GM19351 (cell line): ENCODE measurements at regions not wholly inside any gene's neighbourhood (a gene's known extent, or its start where the extent isn't known, plus 50 kb on each side); places are given as distances from the start of the nearest gene placed in this dataset.

ENCODE experiments used
- ATAC-seq: cut with Tn5 transposase; IDR thresholded peaks from one replicate; pipeline ENCODE4 v1.9.1; 2021; ENCODE audit warnings: mild to moderate bottlenecking, moderate library complexity; ENCODE audit not compliant: unreplicated experiment

- ATAC-seq = no peak
Observed at GRCh38 chr10:62623223-62623622, 181.3 kb upstream of the ADO start.

DNA sequence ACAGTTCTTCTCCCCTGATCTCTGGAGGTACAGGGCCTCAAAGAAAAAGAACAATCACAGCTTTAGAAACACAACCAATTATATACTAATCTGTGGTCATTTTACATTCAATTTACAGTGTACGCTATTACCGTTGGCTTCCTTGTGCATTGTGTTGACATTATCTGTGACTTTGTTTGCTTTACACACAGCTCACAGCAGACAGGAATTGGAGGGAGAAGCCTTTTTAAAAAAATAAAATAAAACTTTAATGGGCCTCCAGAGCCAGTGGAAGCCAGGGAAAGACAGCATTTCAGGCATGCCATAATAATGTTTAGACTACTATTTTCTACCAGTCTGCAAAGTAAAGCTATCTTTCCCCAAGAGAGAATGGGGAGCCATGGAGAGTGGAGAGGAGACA is 179.0 kb upstream of the ADO start:
- ATAC-seq = no peak

GRCh38 chr10:62626079-62626478 is 178.4 kb upstream of the ADO start:
- ATAC-seq = no peak

DNA sequence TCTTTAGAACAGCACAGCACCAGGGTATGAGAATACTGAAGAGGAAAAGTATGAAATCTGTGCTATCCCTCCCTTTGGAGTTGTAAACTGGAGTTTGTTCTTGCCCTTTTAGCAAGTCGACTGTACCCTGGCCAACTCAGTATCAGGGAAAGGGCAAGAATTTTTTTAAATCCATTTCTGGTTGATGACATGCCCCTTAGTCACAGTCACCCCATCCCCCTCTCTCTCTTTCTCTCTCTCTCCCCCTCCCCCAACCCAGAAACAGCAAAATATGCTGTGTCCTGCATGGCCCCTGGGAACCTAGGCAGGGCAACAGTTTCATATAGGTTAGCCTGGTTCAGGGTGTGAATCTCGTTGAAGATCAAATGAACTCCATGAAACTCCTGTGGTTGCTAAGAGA is 177.7 kb upstream of the ADO start:
- no peak for ATAC-seq

- ATAC-seq = no peak
Observed at GRCh38 chr10:62627983-62628382, 176.5 kb upstream of the ADO start.

DNA sequence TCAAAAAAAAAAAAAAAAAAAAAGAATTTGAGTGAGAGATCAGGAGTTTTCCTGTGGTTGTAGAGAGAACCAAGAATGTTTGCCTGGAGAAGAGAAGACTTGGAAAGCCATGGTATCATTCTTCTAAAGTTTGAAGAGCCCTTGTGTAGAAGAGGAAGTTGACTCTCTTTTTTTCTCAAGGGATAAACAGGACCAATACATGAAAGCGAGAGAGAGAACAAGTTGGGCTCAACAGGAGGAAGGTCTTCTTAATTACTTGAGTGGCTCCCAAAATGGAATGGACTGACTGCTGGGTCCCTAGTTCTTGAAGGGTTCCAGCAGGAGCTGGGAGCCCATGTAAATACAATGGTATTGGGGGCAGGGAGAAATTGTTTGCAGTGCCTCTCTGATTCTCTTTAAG is 173.3 kb upstream of the ADO start:
- ATAC-seq = no peak

DNA sequence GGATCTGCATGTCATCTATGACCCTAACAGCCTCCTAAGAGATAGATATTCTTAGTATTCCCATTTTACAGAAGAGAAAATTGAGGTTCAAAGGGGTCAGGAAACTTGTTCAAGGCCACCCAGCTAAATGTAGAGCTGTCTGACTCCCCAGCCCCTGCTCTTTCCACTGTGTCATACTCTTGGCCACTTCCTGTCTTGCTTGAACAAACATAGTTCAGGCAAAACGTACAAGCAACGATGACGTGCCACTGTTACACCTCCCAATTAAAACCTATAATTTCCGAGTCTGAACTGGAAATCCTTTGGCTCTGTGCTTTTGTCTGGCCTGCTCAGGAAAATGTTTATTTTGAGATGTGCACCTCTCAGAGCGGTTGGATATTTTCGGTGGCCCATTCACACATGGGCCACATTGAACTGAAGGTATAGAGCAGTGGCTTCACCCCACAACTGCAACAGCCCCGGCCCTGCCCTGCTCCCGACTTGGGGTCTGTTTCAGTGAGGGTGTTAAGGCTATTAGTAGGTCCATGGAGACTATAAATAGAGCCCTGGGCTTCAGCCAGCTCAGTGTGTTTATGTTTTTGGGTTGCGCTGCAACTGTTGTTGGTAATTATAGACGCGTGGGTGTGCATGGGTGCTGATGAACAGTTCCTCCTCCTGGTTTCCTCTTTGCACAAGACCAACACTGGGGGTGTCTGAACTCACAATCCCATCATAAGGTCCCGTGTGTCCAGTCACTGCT is 172.3 kb upstream of the ADO start:
- peak; percentile 81 for ATAC-seq

DNA sequence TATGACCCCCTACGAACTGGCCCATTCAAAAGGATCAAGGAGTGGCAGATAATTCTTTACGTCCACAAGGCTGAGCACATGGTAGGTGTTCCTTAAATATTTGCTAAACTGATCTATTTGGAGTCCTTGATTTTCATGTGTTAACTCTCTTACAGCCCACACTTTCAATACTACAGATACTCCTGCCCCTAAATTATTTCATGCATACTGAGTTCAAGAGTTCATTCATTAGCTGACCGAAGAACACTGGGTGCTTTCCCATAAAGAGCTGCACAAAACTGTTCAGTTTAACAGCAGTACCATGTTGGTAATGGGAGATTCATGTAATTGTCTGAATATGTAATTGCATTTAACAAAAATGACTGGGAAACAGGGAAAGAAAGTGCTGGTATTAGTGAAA is 170.5 kb upstream of the ADO start:
- ATAC-seq = no peak

DNA sequence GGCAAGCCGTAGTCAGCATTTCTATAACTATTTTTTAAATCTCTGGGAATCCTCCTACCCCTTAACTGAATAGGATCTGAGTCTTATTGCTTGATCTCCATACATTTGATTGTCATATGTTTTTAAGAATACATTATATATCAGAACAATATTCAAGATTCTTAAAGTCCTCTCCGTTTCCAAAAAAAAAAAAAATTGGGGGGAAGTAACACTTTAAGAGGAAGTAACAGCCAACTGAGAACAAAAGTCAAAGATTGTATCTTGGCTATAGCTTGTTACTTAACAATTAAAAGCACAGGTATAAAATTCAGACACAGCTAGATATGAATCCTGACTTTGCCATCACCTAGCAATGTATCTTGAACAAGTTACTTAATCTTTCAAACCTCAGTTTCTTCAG is 169.9 kb upstream of the ADO start:
- ATAC-seq = no peak

- no peak for ATAC-seq
Observed at GRCh38 chr10:62635127-62635526, 169.4 kb upstream of the ADO start.

- ATAC-seq = no peak
Observed at GRCh38 chr10:62636825-62637248, 167.7 kb upstream of the ADO start.

- peak; percentile 50 for ATAC-seq
Observed at GRCh38 chr10:62637249-62638061, 167.1 kb upstream of the ADO start.

GRCh38 chr10:62638062-62638477 is 166.4 kb upstream of the ADO start:
- peak; percentile 40 for ATAC-seq

DNA sequence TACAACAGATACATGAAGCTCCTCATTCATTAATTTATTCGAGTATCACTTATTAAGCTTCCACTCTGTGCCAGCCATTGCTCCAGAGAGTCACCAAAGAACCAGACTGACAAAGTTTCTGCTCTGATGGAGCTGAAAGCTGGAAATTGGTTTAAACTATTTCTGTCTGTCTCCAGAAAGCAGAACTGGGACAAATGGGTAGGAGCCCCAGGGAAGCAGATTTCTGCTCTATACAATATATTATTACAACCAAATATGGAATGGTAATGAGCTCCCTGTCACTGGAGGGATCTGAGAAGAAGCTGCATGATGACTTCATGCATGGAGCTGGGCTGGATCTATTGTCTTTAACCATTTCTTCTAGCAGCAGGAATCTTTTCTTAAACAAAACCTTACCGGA is 165.4 kb upstream of the ADO start:
- no peak for ATAC-seq

GRCh38 chr10:62640411-62640810 is 164.1 kb upstream of the ADO start:
- no peak for ATAC-seq

DNA sequence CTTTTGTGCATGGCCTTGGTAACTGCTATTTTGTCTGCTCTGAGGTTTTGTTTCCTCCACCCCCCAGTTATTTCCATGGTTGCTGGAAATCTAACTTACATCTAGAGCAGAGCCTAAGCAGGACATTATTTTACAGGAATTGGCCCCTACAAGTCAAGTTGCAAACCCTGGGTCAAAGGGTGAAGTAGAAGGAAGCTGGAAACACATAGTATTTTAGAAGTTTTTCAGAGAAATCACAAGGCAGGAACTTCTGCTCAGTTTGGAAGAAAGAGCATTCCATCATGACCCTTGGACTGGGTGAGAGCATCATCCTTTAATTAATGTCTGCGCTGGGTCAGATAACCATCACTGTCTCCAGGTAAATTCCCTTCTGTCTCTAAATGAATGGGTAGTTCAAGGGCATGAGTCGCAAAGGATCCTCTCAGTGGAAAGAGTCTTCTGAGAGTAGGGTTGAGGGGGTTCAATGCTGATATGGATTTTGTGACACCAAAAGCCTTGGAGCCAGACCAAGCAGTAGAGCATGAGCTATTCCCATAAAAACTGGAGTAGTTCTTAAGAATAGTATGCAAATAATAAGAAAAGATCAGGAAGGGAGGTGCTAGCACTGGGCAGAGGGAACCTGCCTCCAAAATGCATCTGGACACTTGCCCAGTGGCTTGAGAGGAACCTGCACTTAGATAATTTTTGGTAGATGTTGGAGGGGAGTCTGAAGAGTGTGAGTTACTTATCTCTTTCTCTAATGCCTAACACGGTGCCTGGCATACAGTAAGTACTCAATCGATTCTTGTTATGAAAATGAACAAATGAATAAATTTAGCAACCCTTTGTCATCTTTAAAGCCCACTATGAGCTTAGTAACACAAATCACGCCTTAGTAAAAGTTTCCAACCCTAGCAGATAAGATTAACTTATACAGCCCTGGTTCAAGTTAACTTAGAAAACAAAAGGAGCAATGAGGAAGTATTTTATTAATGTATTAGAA is 160.6 kb upstream of the ADO start:
- ATAC-seq = no peak

- ATAC-seq = peak; percentile 38
Observed at GRCh38 chr10:62647375-62648092, 157.0 kb upstream of the ADO start.

DNA sequence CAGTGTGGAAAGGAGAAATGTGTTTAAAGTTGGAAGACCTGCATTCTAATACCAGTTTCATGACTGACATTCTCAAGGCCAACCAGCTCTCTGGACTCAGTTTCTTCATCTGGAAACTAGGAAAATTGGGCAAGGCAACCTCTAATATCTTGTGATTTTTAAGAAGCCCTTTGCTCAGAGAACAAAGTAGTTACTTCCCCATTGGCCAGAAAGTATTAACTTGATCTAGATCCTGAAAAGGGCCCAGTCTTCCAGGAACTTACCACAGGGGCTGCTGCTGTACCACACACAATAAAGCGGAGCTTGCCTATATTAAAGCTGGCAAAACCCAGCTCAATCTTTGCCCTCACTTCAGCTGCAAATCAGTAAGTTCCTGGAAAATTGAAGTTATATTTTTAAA is 155.6 kb upstream of the ADO start:
- ATAC-seq = no peak

DNA sequence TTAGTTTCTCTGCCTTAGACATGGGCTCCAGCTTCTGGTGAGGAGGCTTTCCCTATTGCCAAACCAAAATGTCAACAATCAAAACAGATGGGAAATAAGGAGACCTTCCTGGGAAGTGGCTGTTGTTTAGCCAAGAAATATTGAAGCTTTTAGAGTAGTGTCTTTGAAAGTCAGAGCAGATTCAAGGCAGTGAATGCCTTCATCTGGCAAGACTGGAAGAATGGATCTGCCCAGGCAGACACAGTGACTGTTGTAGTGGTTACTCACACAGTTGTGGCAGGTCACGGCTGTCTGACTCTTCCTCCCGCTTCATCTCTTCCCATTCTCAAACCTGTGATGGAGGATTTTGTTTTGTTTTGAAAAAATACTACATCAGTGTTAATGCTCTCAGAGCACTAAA is 154.1 kb upstream of the ADO start:
- no peak for ATAC-seq

DNA sequence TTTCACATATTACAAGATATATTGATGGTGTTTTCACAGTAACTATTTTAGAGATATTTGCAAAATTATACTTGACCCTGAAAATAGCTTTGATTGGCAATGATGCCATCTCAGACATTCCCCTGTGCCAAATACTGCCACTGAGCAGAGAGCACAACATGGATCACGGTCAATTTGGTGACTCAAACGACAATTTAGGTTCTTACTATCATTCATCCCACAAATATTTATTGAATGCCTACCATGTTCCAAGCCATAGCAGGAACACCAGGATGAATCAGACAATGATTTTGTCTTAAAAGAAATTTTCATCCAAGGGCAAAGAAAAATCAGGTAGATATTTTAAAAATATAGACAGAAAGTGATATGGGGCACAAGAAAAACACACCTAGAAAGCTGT is 153.2 kb upstream of the ADO start:
- ATAC-seq = no peak

DNA sequence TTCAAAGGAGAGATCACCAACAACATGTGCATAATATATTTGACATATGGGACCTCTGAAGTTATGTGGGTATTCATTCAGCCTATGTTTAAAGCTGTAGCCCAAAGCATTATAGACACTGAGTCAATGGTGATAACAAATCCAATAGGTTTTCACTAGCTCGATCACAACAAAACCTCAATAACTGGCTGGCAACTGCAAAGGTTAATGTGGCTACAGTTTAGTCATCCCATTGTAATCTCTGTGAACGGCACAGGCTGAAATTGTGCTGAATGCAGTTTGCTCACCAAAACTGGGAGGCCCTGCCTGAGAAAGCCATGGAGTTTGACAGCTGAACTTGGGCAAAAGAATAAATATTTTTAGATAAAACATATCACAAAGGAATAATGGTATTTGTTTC is 152.4 kb upstream of the ADO start:
- ATAC-seq = no peak
